K562 (cell line): ENCODE measurements at regions not wholly inside any gene's neighbourhood (a gene's known extent, or its start where the extent isn't known, plus 50 kb on each side); places are given as distances from the start of the nearest gene placed in this dataset.

Experiments
- ATAC-seq: fragments of 200-7000 bp; cut with Tn5 transposase; 3 replicates; pipeline ENCODE4 v1.9.1; 2020; ENCODE audit warnings: moderate library complexity
- BruUV-seq: library from RNA; stranded (reverse); fragments of 400-500 nt; replicated peaks from 2 replicates; lab custom pipeline; 2021; lab: Mats Ljungman, UMichigan
- CTCF ChIA-PET: fragments of 300-600 bp; formaldehyde crosslinking; extraction: SDS; loops from one replicate; lab custom pipeline; 2021; ENCODE audit warnings: low intra/inter-chr PET ratio; lab: Yijun Ruan, JAX
- POLR2A ChIA-PET: fragments of 300-600, 350-650 bp; sonication (Branson Sonifier 250); formaldehyde crosslinking; extraction: SDS; loops from one replicate; lab custom pipeline; 2021; ENCODE audit warnings: antibody characterized with exemption, inconsistent platforms; lab: Yijun Ruan, JAX
- DNase-seq, 4 experiments: peaks; one replicate each; pipeline versions ENCODE4 v3.0.0 to v3.0.0-alpha.2; 2011 to 2018; ENCODE audit warnings: low spot score in 3 of 4, mixed read lengths in 3 of 4; ENCODE audit errors: extremely low read depth in 1 of 4
- FAIRE-seq: peaks from 2 replicates; lab custom pipeline; 2011; peaks lifted over from hg19 to GRCh38; lab: Jason Lieb, UNC
- H2AFZ ChIP-seq: 2 replicates; pipeline ENCODE4 v1.6.0; 2011; ENCODE audit warnings: low read depth, low read length, control low read depth, inconsistent platforms
- H3K27ac ChIP-seq: fragments of 200-600 bp; 3 replicates; pipeline ENCODE4 v1.8.0; 2011; ENCODE audit warnings: low read depth, mild to moderate bottlenecking, control low read depth, inconsistent platforms, low read length, moderate library complexity, mixed read lengths; ENCODE audit errors: extremely low read depth
- H3K27me3 ChIP-seq, 2 experiments: fragments of 300-600 bp in 1 of 2; 2 replicates in 1 of 2; 3 replicates in 1 of 2; pipeline versions ENCODE4 v1.6.0 to v1.8.0; 2011; ENCODE audit warnings: inconsistent platforms in 2 of 2, low read length in 2 of 2, mild to moderate bottlenecking in 1 of 2, mixed read lengths in 1 of 2, moderate library complexity in 1 of 2; ENCODE audit not compliant: control insufficient read depth in 2 of 2, insufficient read depth in 2 of 2
- H3K36me3 ChIP-seq: fragments of 300-600 bp; 3 replicates; pipeline ENCODE4 v1.8.0; 2011; ENCODE audit warnings: mild to moderate bottlenecking, low read length, inconsistent platforms; ENCODE audit not compliant: control insufficient read depth, insufficient read depth
- H3K4me1 ChIP-seq, 2 experiments: fragments of 200-600 bp in 1 of 2; replicated peaks in 1 of 2; 2 replicates in 1 of 2; 3 replicates in 1 of 2; pipeline versions ENCODE4 v1.5.1 to v1.8.0; 2011; ENCODE audit warnings: inconsistent platforms in 2 of 2, low read length in 2 of 2, mild to moderate bottlenecking in 1 of 2, mixed read lengths in 1 of 2, moderate library complexity in 1 of 2; ENCODE audit not compliant: control insufficient read depth in 2 of 2, insufficient read depth in 2 of 2
- H3K4me2 ChIP-seq: 2 replicates; pipeline ENCODE4 v1.6.1; 2011; ENCODE audit warnings: low read length, control low read depth, inconsistent platforms, mixed read lengths; ENCODE audit not compliant: insufficient read depth
- H3K4me3 ChIP-seq: fragments of 200-600 bp; sonication (generic), shearing (Covaris generic); 2 replicates; pipeline ENCODE4 v1.5.1; 2016; ENCODE audit warnings: control low read depth, inconsistent platforms
- H3K79me2 ChIP-seq: fragments of 200-600 bp; 3 replicates; pipeline ENCODE4 v1.8.0; 2011; ENCODE audit warnings: low read length, inconsistent platforms; ENCODE audit not compliant: control insufficient read depth, insufficient read depth
- H3K9ac ChIP-seq, 2 experiments: 2 replicates each; pipeline versions ENCODE4 v1.6.0 to v1.6.1; 2011; ENCODE audit warnings: low read depth in 2 of 2, low read length in 2 of 2, control low read depth in 1 of 2, inconsistent platforms in 1 of 2, mild to moderate bottlenecking in 1 of 2, mixed read lengths in 1 of 2; ENCODE audit not compliant: insufficient read depth in 1 of 2
- H3K9me1 ChIP-seq: one replicate; pipeline ENCODE4 v1.6.0; 2011; ENCODE audit warnings: inconsistent platforms, mild to moderate bottlenecking, low read length, moderate library complexity; ENCODE audit not compliant: control insufficient read depth, insufficient read depth
- H3K9me3 ChIP-seq: replicated peaks from 2 replicates; pipeline ENCODE4 v1.5.1; 2011; ENCODE audit warnings: low read depth, low read length, inconsistent platforms; ENCODE audit not compliant: control insufficient read depth, insufficient read depth
- H4K20me1 ChIP-seq: replicated peaks from 2 replicates; pipeline ENCODE4 v1.6.1; 2011; ENCODE audit warnings: low read length, inconsistent platforms, mixed read lengths; ENCODE audit not compliant: control insufficient read depth, insufficient read depth
- EHMT2 ChIP-seq: fragments of 450-650 bp; IDR thresholded peaks from 2 replicates; pipeline ENCODE4 v1.6.1; 2018; ENCODE audit warnings: antibody characterized with exemption
- RCOR1 ChIP-seq, 2 experiments: IDR thresholded peaks; 2 replicates each; pipeline ENCODE4 v1.6.1; 2012; ENCODE audit warnings: low read depth in 2 of 2, low read length in 2 of 2, borderline replicate concordance in 1 of 2, improper control_type of control experiment in 1 of 2
- REST ChIP-seq, 2 experiments: fragments of 450-650 bp; formaldehyde crosslinking in 1 of 2; IDR thresholded peaks; 2 replicates each; pipeline versions ENCODE4 v1.4.0 to v1.6.1; 2014 to 2020; ENCODE audit warnings: mild to moderate bottlenecking in 2 of 2, borderline replicate concordance in 1 of 2, low read depth in 1 of 2
- RHOXF2B ChIP-seq: fragments of 250-450 bp; sonication (Bioruptor Pico); conservative IDR thresholded peaks from 2 replicates; pipeline ENCODE4 v1.5.1; 2021
- TFAM ChIP-seq: fragments of 250-450 bp; sonication (Bioruptor Pico); conservative IDR thresholded peaks from 2 replicates; pipeline ENCODE4 v1.5.0; 2021; ENCODE audit warnings: mild to moderate bottlenecking, moderate library complexity
- ZEB2 ChIP-seq: fragments of 450-650 bp; IDR thresholded peaks from 2 replicates; pipeline ENCODE4 v1.6.1; 2016
- ZNF175 ChIP-seq: fragments of 200-800 bp; sonication (Bioruptor generic); IDR thresholded peaks from 2 replicates; pipeline ENCODE4 v1.6.1; 2016; ENCODE audit warnings: low read depth, mild to moderate bottlenecking, missing genetic modification characterization, missing compliant biosample characterization
- ZNF384 ChIP-seq: IDR thresholded peaks from 2 replicates; pipeline ENCODE4 v1.6.1; 2012; ENCODE audit warnings: low read depth, low read length, improper control_type of control experiment
- ZNF79 ChIP-seq: fragments of 250-450 bp; sonication (Bioruptor Pico); IDR thresholded peaks from 2 replicates; pipeline ENCODE4 v1.4.0; 2020; ENCODE audit warnings: low read depth, mild to moderate bottlenecking, moderate library complexity
- in situ Hi-C: fragments of 300-500 bp; cut with MboI; formaldehyde crosslinking; loops from 4 replicates; pipeline ENCODE4 v1.15.0; 2018; ENCODE audit warnings: inconsistent platforms, mixed read lengths
- intact Hi-C: fragments of 100-400 bp; cut with micrococcal nuclease; formaldehyde crosslinking; loops from 2 replicates; pipeline ENCODE4 v1.14.2; 2022
- TF ChIP-seq, protein P1 (sequence below): sonication (generic); formaldehyde crosslinking; IDR thresholded peaks from 2 replicates; pipeline ENCODE4 v1.8.0; 2022; ENCODE audit warnings: missing genetic modification reagents, mild to moderate bottlenecking, moderate library complexity, borderline replicate concordance
- TF ChIP-seq, protein P2 (sequence below), 2 experiments: fragments of 450-650 bp in 1 of 2; sonication (generic) in 1 of 2; formaldehyde crosslinking; conservative IDR thresholded peaks; 2 replicates each; pipeline versions ENCODE4 v1.4.0 to v1.8.1; 2020 to 2022; ENCODE audit warnings: mild to moderate bottlenecking in 1 of 2, missing genetic modification reagents in 1 of 2

GRCh38 chr2:74762789-74763188 lies 71.1 kb upstream of the HK2 start (continued):
- TF ChIP-seq REST (IDR thresholded peaks at IDR 0.05; ENCODE audit: borderline replicate concordance) (peak; percentile 43; the same call in 1 of the 2 replicates), REST (CRISPR knock-in tag; IDR thresholded peaks at IDR 0.05; ENCODE audit: low read depth) (no peak)

- Histone ChIP-seq H3K4me3 (no peak overlapping the region), H3K79me2 (no peaks in the 10 kb centered on the region), H3K4me2 (no peak overlapping the region), H3K4me1 (no peaks in the 10 kb centered on the region), H3K27ac (no peak overlapping the region), H3K9me1 (no peaks in the 10 kb centered on the region), H3K27me3 (peaks cover 5 to 30% of the 10 kb centered on the region in 2 experiments; a peak in 4 of 5 replicates), H2AFZ (no peak overlapping the region), H3K9ac (no peak overlapping the region), H4K20me1 (no peaks in the 10 kb centered on the region), H3K9me3 (no peaks in the 10 kb centered on the region), H3K36me3 (no peaks in the 10 kb centered on the region)
- intact Hi-C loops: no loop called here
- POLR2A ChIA-PET: interaction anchor here (1.2 kb wide), 1 partner anchor 20 kb away, joined by 3 read pairs; no protein-coding TSS in a partner anchor
- no TSS peak for BruUV-seq
- in situ Hi-C loops: no loop called here
- FAIRE-seq (no peak), DNase-seq (no peak), ATAC-seq (no peak)
- CTCF ChIA-PET: no interaction called here
- TF ChIP-seq ZNF175 (CRISPR knock-in tag) (no peak), RHOXF2B (no peak), ZNF79 (CRISPR knock-in tag) (no peak), EHMT2 (no peak), RCOR1 (IDR thresholded peaks at IDR 0.05; ENCODE audit: borderline replicate concordance in 1 of 2, low read depth in 2 of 2, low read length in 2 of 2) (no peak), TFAM (CRISPR knock-in tag) (no peak), ZEB2 (no peak), ZNF384 (no peak)
- TF ChIP-seq, protein P1, sequence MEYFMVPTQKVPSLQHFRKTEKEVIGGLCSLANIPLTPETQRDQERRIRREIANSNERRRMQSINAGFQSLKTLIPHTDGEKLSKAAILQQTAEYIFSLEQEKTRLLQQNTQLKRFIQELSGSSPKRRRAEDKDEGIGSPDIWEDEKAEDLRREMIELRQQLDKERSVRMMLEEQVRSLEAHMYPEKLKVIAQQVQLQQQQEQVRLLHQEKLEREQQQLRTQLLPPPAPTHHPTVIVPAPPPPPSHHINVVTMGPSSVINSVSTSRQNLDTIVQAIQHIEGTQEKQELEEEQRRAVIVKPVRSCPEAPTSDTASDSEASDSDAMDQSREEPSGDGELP: no peak
- TF ChIP-seq, protein P2, sequence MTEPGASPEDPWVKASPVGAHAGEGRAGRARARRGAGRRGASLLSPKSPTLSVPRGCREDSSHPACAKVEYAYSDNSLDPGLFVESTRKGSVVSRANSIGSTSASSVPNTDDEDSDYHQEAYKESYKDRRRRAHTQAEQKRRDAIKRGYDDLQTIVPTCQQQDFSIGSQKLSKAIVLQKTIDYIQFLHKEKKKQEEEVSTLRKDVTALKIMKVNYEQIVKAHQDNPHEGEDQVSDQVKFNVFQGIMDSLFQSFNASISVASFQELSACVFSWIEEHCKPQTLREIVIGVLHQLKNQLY (CRISPR knock-in tag; conservative IDR thresholded peaks at IDR 0.05): no peak
These were observed 69.9 kb upstream of the HK2 start for GRCh38 chr2:74763962-74764428.
